GM13976 (cell line): ENCODE measurements at regions not wholly inside any gene's neighbourhood (a gene's known extent, or its start where the extent isn't known, plus 50 kb on each side); places are given as distances from the start of the nearest gene placed in this dataset.
"Not testable (repeated sequence)": the region's sequence is repeated elsewhere in the genome, so short reads cannot be mapped to it uniquely, and the experiment has no call there.

Source experiments
- DNase-seq: peaks from one replicate; pipeline ENCODE4 v3.0.0; 2012; ENCODE audit warnings: low spot score
- CTCF ChIP-seq: IDR thresholded peaks from 2 replicates; pipeline ENCODE4 v1.5.1; 2012; ENCODE audit warnings: borderline replicate concordance, mild to moderate bottlenecking; ENCODE audit not compliant: insufficient read depth; ENCODE audit errors: extremely low read depth, missing control alignments, control extremely low read depth
- in situ Hi-C: fragments of 300-500 bp; cut with MboI; formaldehyde crosslinking; loops from one replicate; pipeline ENCODE4 v1.12.0; 2022; ENCODE audit warnings: low sequenced_read_pairs, mixed read lengths, inconsistent platforms; ENCODE audit not compliant: unreplicated experiment

- TF ChIP-seq CTCF, result no peak
- DNase-seq, result no peak
- in situ Hi-C loops, result no loop called here
These were observed 57.8 kb upstream of the LYRM9 start for GRCh38 chr17:27950995-27951394.

- TF ChIP-seq CTCF, result no peak
- in situ Hi-C loops, result no loop called here
- DNase-seq, result no peak
These were observed 58.7 kb upstream of the LYRM9 start for GRCh38 chr17:27951872-27952271.

- DNase-seq, result no peak
- TF ChIP-seq CTCF, result no peak
- in situ Hi-C loops, result no loop called here
These were observed 59.2 kb upstream of the LYRM9 start for GRCh38 chr17:27952366-27952765.

GRCh38 chr17:27954548-27955495 lies 61.7 kb upstream of the LYRM9 start:
- in situ Hi-C loops, result no loop called here
- no peak for TF ChIP-seq CTCF

GRCh38 chr17:27956601-27957445 lies 63.7 kb upstream of the LYRM9 start:
- TF ChIP-seq CTCF, result no peak
- in situ Hi-C loops, result no loop called here
- DNase-seq, result no peak

More at GRCh38 chr17:27954548-27955495, 61.7 kb upstream of the LYRM9 start:
- no peak for DNase-seq

GRCh38 chr17:27957446-27957793 lies 64.3 kb upstream of the LYRM9 start:
- in situ Hi-C loops, DNase-seq: not testable (repeated sequence)
